Choroid plexus epithelial cell (primary cell): ENCODE measurements at regions not wholly inside any gene's neighbourhood (a gene's known extent, or its start where the extent isn't known, plus 50 kb on each side); places are given as distances from the start of the nearest gene placed in this dataset.

ENCODE experiments used
- DNase-seq: peaks from one replicate; pipeline ENCODE4 v3.0.0-alpha.2; 2010; ENCODE audit warnings: low read depth
- H3K4me3 ChIP-seq: 2 replicates; pipeline ENCODE4 v1.5.1; 2011; ENCODE audit warnings: low read depth, mild to moderate bottlenecking, control low read depth, low read length, moderate library complexity
- CTCF ChIP-seq: conservative IDR thresholded peaks from 2 replicates; pipeline ENCODE4 v1.5.1; 2011; ENCODE audit warnings: low read depth, mild to moderate bottlenecking, control low read depth, inconsistent platforms, low read length, moderate library complexity

- TF ChIP-seq CTCF, result no peak
- H3K4me3 ChIP-seq, result no peak overlapping the region
- no peak for DNase-seq
Observed at GRCh38 chr21:16248705-16249104, 518.9 kb downstream of the USP25 start.

GRCh38 chr21:16250273-16250672 is 520.5 kb downstream of the USP25 start:
- no peak for TF ChIP-seq CTCF
- no peak for DNase-seq

GRCh38 chr21:16258844-16259611 is 529.2 kb downstream of the USP25 start:
- DNase-seq, result no peak
- no peak overlapping the region for H3K4me3 ChIP-seq
- no peak for TF ChIP-seq CTCF

More at GRCh38 chr21:16250273-16250672, 520.5 kb downstream of the USP25 start:
- H3K4me3 ChIP-seq, result no peak overlapping the region

GRCh38 chr21:16262091-16262490 is 532.3 kb downstream of the USP25 start:
- no peak for TF ChIP-seq CTCF
- no peak overlapping the region for H3K4me3 ChIP-seq
- DNase-seq, result no peak

GRCh38 chr21:16264319-16264718 is 534.5 kb downstream of the USP25 start:
- TF ChIP-seq CTCF, result no peak
- H3K4me3 ChIP-seq, result no peak overlapping the region
- no peak for DNase-seq

- no peak for DNase-seq
- TF ChIP-seq CTCF, result no peak
- no peak overlapping the region for H3K4me3 ChIP-seq
Observed at GRCh38 chr21:16269476-16269875, 539.7 kb downstream of the USP25 start.

GRCh38 chr21:16279731-16280581 is 550.2 kb downstream of the USP25 start:
- peak; percentile 93 for DNase-seq
- H3K4me3 ChIP-seq, result peak overlapping the region; percentile 40
- no peak for TF ChIP-seq CTCF
